ENCODE measurements at regions not wholly inside any gene's neighbourhood (a gene's known extent, or its start where the extent isn't known, plus 50 kb on each side); places are given as distances from the start of the nearest gene placed in this dataset.

GRCh38 chr18:27235218-27235870 is 50.2 kb upstream of the CHST9 start:
- Histone ChIP-seq H3K36me3 (ENCODE audit: control insufficient read depth, insufficient read depth, low read length) (no peaks in the 10 kb centered on the region), H3K27me3 (ENCODE audit: control insufficient read depth, insufficient read depth, low read length) (no peaks in the 10 kb centered on the region), H3K4me3 (ENCODE audit: low read depth, low read length) (no peak overlapping the region)
- no peak for TF ChIP-seq CTCF (IDR thresholded peaks at IDR 0.05; ENCODE audit: insufficient read depth, low read length, severe bottlenecking)
- FAIRE-seq (no peak), DNase-seq (ENCODE audit: low read depth) (no peak)

Data from bronchial epithelial cell (primary cell).